ENCODE measurements at regions not wholly inside any gene's neighbourhood (a gene's known extent, or its start where the extent isn't known, plus 50 kb on each side); places are given as distances from the start of the nearest gene placed in this dataset.

DNA sequence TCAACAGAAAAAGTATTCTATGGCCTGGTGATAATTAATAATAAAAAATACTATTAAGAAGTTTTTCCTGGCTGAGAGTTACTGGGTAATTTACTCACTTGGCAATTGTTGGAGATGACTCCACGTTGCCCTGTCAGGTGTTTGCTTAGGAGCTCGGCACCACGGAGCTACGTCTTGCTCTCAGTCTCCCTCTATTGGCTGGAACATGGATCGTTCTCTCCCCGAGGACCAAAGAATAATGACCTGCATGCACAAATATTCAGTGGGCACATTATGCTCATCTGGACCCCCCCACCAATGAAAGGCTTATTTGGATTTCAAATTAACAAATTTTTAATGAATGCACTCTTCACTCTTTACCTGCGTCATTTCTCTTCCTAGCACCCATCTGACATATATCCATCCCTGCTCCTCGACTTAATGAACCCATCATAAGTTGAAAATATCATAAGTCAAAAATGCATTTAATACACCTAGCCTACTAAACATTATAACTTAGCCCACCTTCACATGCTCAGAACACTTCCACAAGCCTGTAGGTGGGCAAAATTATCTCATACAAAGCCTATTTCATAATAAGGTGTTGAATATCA lies 71.0 kb upstream of the CD83 start:
- peak; percentile 26 to 29 (median 29) for TF ChIP-seq CTCF (IDR thresholded peaks at IDR 0.05)
- no peak for TF ChIP-seq POLR2A (IDR thresholded peaks at IDR 0.05)

Data from uterus (tissue), 2 donors.